ENCODE measurements at regions not wholly inside any gene's neighbourhood (a gene's known extent, or its start where the extent isn't known, plus 50 kb on each side); places are given as distances from the start of the nearest gene placed in this dataset.

GRCh38 chr17:73821665-73822064, 177.4 kb upstream of the SDK2 start:
- TF ChIP-seq CTCF (IDR thresholded peaks at IDR 0.05; ENCODE audit: insufficient read depth, low read depth, low read length, missing control alignments): no peak
- H3K4me3 ChIP-seq (ENCODE audit: low read depth, low read length): no peak overlapping the region
- no peak for DNase-seq (ENCODE audit: low read depth)

- DNase-seq (ENCODE audit: low read depth): no peak
- H3K4me3 ChIP-seq (ENCODE audit: low read depth, low read length): no peak overlapping the region
- TF ChIP-seq CTCF (IDR thresholded peaks at IDR 0.05; ENCODE audit: insufficient read depth, low read depth, low read length, missing control alignments): no peak
Observed at GRCh38 chr17:73822371-73822770, 178.1 kb upstream of the SDK2 start.

GRCh38 chr17:73823684-73824083, 179.4 kb upstream of the SDK2 start:
- TF ChIP-seq CTCF (IDR thresholded peaks at IDR 0.05; ENCODE audit: insufficient read depth, low read depth, low read length, missing control alignments): no peak
- peak; percentile 25 for DNase-seq (ENCODE audit: low read depth)
- H3K4me3 ChIP-seq (ENCODE audit: low read depth, low read length): no peak overlapping the region

- no peak overlapping the region for H3K4me3 ChIP-seq (ENCODE audit: low read depth, low read length)
- no peak for TF ChIP-seq CTCF (IDR thresholded peaks at IDR 0.05; ENCODE audit: insufficient read depth, low read depth, low read length, missing control alignments)
- no peak for DNase-seq (ENCODE audit: low read depth)
Observed at GRCh38 chr17:73824321-73824720, 180.1 kb upstream of the SDK2 start.

- no peak for TF ChIP-seq CTCF (IDR thresholded peaks at IDR 0.05; ENCODE audit: insufficient read depth, low read depth, low read length, missing control alignments)
- no peak overlapping the region for H3K4me3 ChIP-seq (ENCODE audit: low read depth, low read length)
- DNase-seq (ENCODE audit: low read depth): no peak
Observed at GRCh38 chr17:73826181-73826871, 182.1 kb upstream of the SDK2 start.

GRCh38 chr17:73826872-73827228, 182.6 kb upstream of the SDK2 start:
- DNase-seq (ENCODE audit: low read depth): no peak
- no peak overlapping the region for H3K4me3 ChIP-seq (ENCODE audit: low read depth, low read length)
- no peak for TF ChIP-seq CTCF (IDR thresholded peaks at IDR 0.05; ENCODE audit: insufficient read depth, low read depth, low read length, missing control alignments)

GRCh38 chr17:73827627-73828291, 183.5 kb upstream of the SDK2 start:
- no peak for TF ChIP-seq CTCF (IDR thresholded peaks at IDR 0.05; ENCODE audit: insufficient read depth, low read depth, low read length, missing control alignments)
- H3K4me3 ChIP-seq (ENCODE audit: low read depth, low read length): no peak overlapping the region
- no peak for DNase-seq (ENCODE audit: low read depth)

Measured in GM12865 (cell line).